Stomach (tissue), 4 donors: ENCODE measurements at regions not wholly inside any gene's neighbourhood (a gene's known extent, or its start where the extent isn't known, plus 50 kb on each side); places are given as distances from the start of the nearest gene placed in this dataset.

ENCODE experiments used
- CTCF ChIP-seq, 7 experiments: fragments of 450-650 bp in 4 of 7; fragments of 200-600 bp in 3 of 7; sonication (generic) in 3 of 7; IDR thresholded peaks; one replicate each; pipeline ENCODE4 v1.5.1; 2016 to 2019; ENCODE audit warnings: antibody characterized with exemption in 7 of 7, control low read depth in 2 of 7, mild to moderate bottlenecking in 1 of 7
- POLR2A ChIP-seq, 4 donors: fragments of 450-650 bp; IDR thresholded peaks; one replicate each; pipeline ENCODE4 v1.6.1; 2016; ENCODE audit warnings: antibody characterized with exemption in 4 of 4, control low read depth in 2 of 4, mild to moderate bottlenecking in 1 of 4, moderate library complexity in 1 of 4

- no peak for TF ChIP-seq CTCF (IDR thresholded peaks at IDR 0.05)
- no peak for TF ChIP-seq POLR2A (IDR thresholded peaks at IDR 0.05)
Measured at GRCh38 chr1:143584508-143584907, 387.3 kb downstream of the FAM72C start.
